BE2C (cell line): ENCODE measurements at regions not wholly inside any gene's neighbourhood (a gene's known extent, or its start where the extent isn't known, plus 50 kb on each side); places are given as distances from the start of the nearest gene placed in this dataset.
A peak's percentile ranks its signal among the peaks of the same experiment; 100 is the strongest.

ENCODE experiments used
- DNase-seq: peaks from one replicate; pipeline ENCODE4 v3.0.0-alpha.2; 2020
- H3K27me3 ChIP-seq: fragments of 250-450 bp; sonication (Bioruptor Pico); 2 replicates; pipeline ENCODE4 v1.5.1; 2020; ENCODE audit warnings: mild to moderate bottlenecking
- H3K36me3 ChIP-seq: fragments of 250-450 bp; sonication (Bioruptor Pico); 2 replicates; pipeline ENCODE4 v1.5.1; 2020; ENCODE audit warnings: mild to moderate bottlenecking
- H3K4me1 ChIP-seq: fragments of 250-450 bp; sonication (Bioruptor Pico); 2 replicates; pipeline ENCODE4 v1.5.1; 2020
- H3K4me3 ChIP-seq: 2 replicates; pipeline ENCODE4 v1.5.1; 2011; ENCODE audit warnings: low read depth, low read length
- H3K9me3 ChIP-seq: fragments of 250-450 bp; sonication (Bioruptor Pico); 2 replicates; pipeline ENCODE4 v1.5.1; 2020
- CTCF ChIP-seq: IDR thresholded peaks from 2 replicates; pipeline ENCODE4 v1.5.1; 2012; ENCODE audit warnings: mild to moderate bottlenecking, low read depth, low read length

GRCh38 chr17:79191270-79191934 is 116.8 kb downstream of the ENGASE start:
- no peaks in the 10 kb centered on the region for H3K4me1 ChIP-seq
- no peak for DNase-seq
- no peak overlapping the region for H3K4me3 ChIP-seq
- H3K27me3 ChIP-seq: peaks cover 74% of the 10 kb centered on the region
- TF ChIP-seq CTCF: no peak
- H3K9me3 ChIP-seq: no peaks in the 10 kb centered on the region
- no peaks in the 10 kb centered on the region for H3K36me3 ChIP-seq

- Histone ChIP-seq H3K4me1 (no peaks in the 10 kb centered on the region), H3K27me3 (peaks cover 84% of the 10 kb centered on the region), H3K4me3 (no peak overlapping the region), H3K9me3 (no peaks in the 10 kb centered on the region), H3K36me3 (no peaks in the 10 kb centered on the region)
- no peak for TF ChIP-seq CTCF
- no peak for DNase-seq
Measured at GRCh38 chr17:79189305-79189704, 114.7 kb downstream of the ENGASE start.

GRCh38 chr17:79188685-79189084 is 114.1 kb downstream of the ENGASE start:
- TF ChIP-seq CTCF: no peak
- H3K36me3 ChIP-seq: no peaks in the 10 kb centered on the region
- no peak for DNase-seq
- no peaks in the 10 kb centered on the region for H3K9me3 ChIP-seq
- H3K4me3 ChIP-seq: no peak overlapping the region
- peaks cover 90% of the 10 kb centered on the region for H3K27me3 ChIP-seq
- H3K4me1 ChIP-seq: no peaks in the 10 kb centered on the region

GRCh38 chr17:79188048-79188447 is 113.4 kb downstream of the ENGASE start:
- Histone ChIP-seq H3K9me3 (no peaks in the 10 kb centered on the region), H3K36me3 (no peaks in the 10 kb centered on the region), H3K4me3 (no peak overlapping the region), H3K27me3 (peaks cover 96% of the 10 kb centered on the region), H3K4me1 (no peaks in the 10 kb centered on the region)
- peak; percentile 63 for TF ChIP-seq CTCF
- DNase-seq: peak; percentile 55

- no peaks in the 10 kb centered on the region for H3K9me3 ChIP-seq
- H3K27me3 ChIP-seq: peaks cover 93% of the 10 kb centered on the region
- H3K4me1 ChIP-seq: no peaks in the 10 kb centered on the region
- H3K4me3 ChIP-seq: no peak overlapping the region
- no peak for TF ChIP-seq CTCF
- no peaks in the 10 kb centered on the region for H3K36me3 ChIP-seq
- no peak for DNase-seq
Measured at GRCh38 chr17:79187186-79187585, 112.6 kb downstream of the ENGASE start.

- H3K36me3 ChIP-seq: no peaks in the 10 kb centered on the region
- no peak for DNase-seq
- peaks cover 93% of the 10 kb centered on the region for H3K27me3 ChIP-seq
- no peak for TF ChIP-seq CTCF
- H3K9me3 ChIP-seq: no peaks in the 10 kb centered on the region
- H3K4me3 ChIP-seq: no peak overlapping the region
- H3K4me1 ChIP-seq: no peaks in the 10 kb centered on the region
Measured at GRCh38 chr17:79186406-79186805, 111.8 kb downstream of the ENGASE start.
